SJCRH30 (cell line): ENCODE measurements at regions not wholly inside any gene's neighbourhood (a gene's known extent, or its start where the extent isn't known, plus 50 kb on each side); places are given as distances from the start of the nearest gene placed in this dataset.
"Not testable (repeated sequence)": the region's sequence is repeated elsewhere in the genome, so short reads cannot be mapped to it uniquely, and the experiment has no call there.

Experiments used
- DNase-seq, 2 experiments: peaks; one replicate each; pipeline ENCODE4 v3.0.0-alpha.2; 2015 to 2020
- H3K27ac ChIP-seq: fragments of 250-450 bp; sonication (Bioruptor Pico); 2 replicates; pipeline ENCODE4 v1.5.1; 2020; ENCODE audit warnings: mild to moderate bottlenecking, moderate library complexity
- H3K27me3 ChIP-seq: fragments of 250-450 bp; sonication (Bioruptor Pico); 2 replicates; pipeline ENCODE4 v1.5.1; 2020; ENCODE audit warnings: mild to moderate bottlenecking, moderate library complexity
- H3K36me3 ChIP-seq: fragments of 250-450 bp; sonication (Bioruptor Pico); 2 replicates; pipeline ENCODE4 v1.5.1; 2020; ENCODE audit warnings: mild to moderate bottlenecking, moderate library complexity
- H3K4me1 ChIP-seq: fragments of 250-450 bp; sonication (Bioruptor Pico); 2 replicates; pipeline ENCODE4 v1.5.1; 2020; ENCODE audit warnings: mild to moderate bottlenecking, moderate library complexity
- H3K4me3 ChIP-seq: fragments of 250-450 bp; sonication (Bioruptor Pico); 2 replicates; pipeline ENCODE4 v1.5.1; 2020; ENCODE audit warnings: mild to moderate bottlenecking, moderate library complexity
- H3K9me3 ChIP-seq: fragments of 250-450 bp; sonication (Bioruptor Pico); replicated peaks from 2 replicates; pipeline ENCODE4 v1.5.1; 2020; ENCODE audit warnings: mild to moderate bottlenecking, moderate library complexity

- Histone ChIP-seq H3K36me3 (no peaks in the 10 kb centered on the region), H3K4me3 (no peak overlapping the region), H3K27me3 (no peaks in the 10 kb centered on the region), H3K4me1 (no peaks in the 10 kb centered on the region), H3K27ac (no peak overlapping the region), H3K9me3 (peaks cover 4% of the 10 kb centered on the region; the same call in 1 of the 2 replicates)
- DNase-seq, result no peak
Observed at GRCh38 chr22:22968366-22968765, 80.8 kb downstream of the IGLL5 start.

- not testable (repeated sequence) for DNase-seq, H3K27ac ChIP-seq, H3K36me3 ChIP-seq, H3K4me1 ChIP-seq, H3K9me3 ChIP-seq, H3K27me3 ChIP-seq, H3K4me3 ChIP-seq
Observed at GRCh38 chr22:22972605-22973004, 85.0 kb downstream of the IGLL5 start.

- H3K27me3 ChIP-seq, result no peaks in the 10 kb centered on the region
- H3K4me3 ChIP-seq, result no peak overlapping the region
- H3K9me3 ChIP-seq, result peaks cover 4% of the 10 kb centered on the region; the same call in 1 of the 2 replicates
- H3K4me1 ChIP-seq, result no peaks in the 10 kb centered on the region
- DNase-seq, result no peak
- no peaks in the 10 kb centered on the region for H3K36me3 ChIP-seq
- H3K27ac ChIP-seq, result no peak overlapping the region
Observed at GRCh38 chr22:22973336-22973735, 85.7 kb downstream of the IGLL5 start.

GRCh38 chr22:22974156-22974555 is 86.5 kb downstream of the IGLL5 start:
- Histone ChIP-seq H3K36me3 (no peaks in the 10 kb centered on the region), H3K4me1 (no peaks in the 10 kb centered on the region), H3K27me3 (no peaks in the 10 kb centered on the region), H3K4me3 (no peak overlapping the region), H3K27ac (no peak overlapping the region), H3K9me3 (peaks cover 4% of the 10 kb centered on the region)
- no peak for DNase-seq

- peaks cover 4% of the 10 kb centered on the region for H3K9me3 ChIP-seq
- no peak overlapping the region for H3K4me3 ChIP-seq
- DNase-seq, result no peak
- H3K27ac ChIP-seq, result no peak overlapping the region
- H3K36me3 ChIP-seq, result no peaks in the 10 kb centered on the region
- H3K27me3 ChIP-seq, result no peaks in the 10 kb centered on the region
- no peaks in the 10 kb centered on the region for H3K4me1 ChIP-seq
Observed at GRCh38 chr22:22974795-22975580, 87.4 kb downstream of the IGLL5 start.

- no peak for DNase-seq
- no peak overlapping the region for H3K4me3 ChIP-seq
- H3K4me1 ChIP-seq, result no peaks in the 10 kb centered on the region
- H3K9me3 ChIP-seq, result peaks cover 7% of the 10 kb centered on the region
- no peaks in the 10 kb centered on the region for H3K36me3 ChIP-seq
- no peak overlapping the region for H3K27ac ChIP-seq
- H3K27me3 ChIP-seq, result no peaks in the 10 kb centered on the region
Observed at GRCh38 chr22:22976033-22976922, 88.7 kb downstream of the IGLL5 start.

GRCh38 chr22:22977479-22978200 is 90.0 kb downstream of the IGLL5 start:
- no peak for DNase-seq
- peaks cover 11% of the 10 kb centered on the region for H3K9me3 ChIP-seq
- H3K27me3 ChIP-seq, result no peaks in the 10 kb centered on the region
- H3K4me3 ChIP-seq, result no peak overlapping the region
- no peaks in the 10 kb centered on the region for H3K36me3 ChIP-seq
- H3K27ac ChIP-seq, result no peak overlapping the region
- no peaks in the 10 kb centered on the region for H3K4me1 ChIP-seq

- no peak for DNase-seq
- Histone ChIP-seq H3K27me3 (no peaks in the 10 kb centered on the region), H3K9me3 (peaks cover 16% of the 10 kb centered on the region), H3K4me3 (no peak overlapping the region), H3K4me1 (no peaks in the 10 kb centered on the region), H3K36me3 (no peaks in the 10 kb centered on the region; the same call in 1 of the 2 replicates), H3K27ac (no peak overlapping the region)
Observed at GRCh38 chr22:22978637-22979036, 91.0 kb downstream of the IGLL5 start.

GRCh38 chr22:22979121-22979724 is 91.1 kb upstream of the GNAZ start:
- DNase-seq, result no peak

GRCh38 chr22:22979954-22980353 is 90.4 kb upstream of the GNAZ start:
- Histone ChIP-seq H3K4me1 (no peaks in the 10 kb centered on the region), H3K4me3 (no peak overlapping the region), H3K9me3 (peaks cover 16% of the 10 kb centered on the region), H3K27ac (no peak overlapping the region), H3K27me3 (no peaks in the 10 kb centered on the region), H3K36me3 (no peaks in the 10 kb centered on the region; the same call in 1 of the 2 replicates)
- no peak for DNase-seq

More at GRCh38 chr22:22979121-22979724, 91.1 kb upstream of the GNAZ start:
- peaks cover 16% of the 10 kb centered on the region for H3K9me3 ChIP-seq
- no peak overlapping the region for H3K27ac ChIP-seq
- H3K36me3 ChIP-seq, result no peaks in the 10 kb centered on the region; the same call in 1 of the 2 replicates
- no peaks in the 10 kb centered on the region for H3K4me1 ChIP-seq
- no peak overlapping the region for H3K4me3 ChIP-seq
- no peaks in the 10 kb centered on the region for H3K27me3 ChIP-seq

GRCh38 chr22:22981670-22982571 is 88.4 kb upstream of the GNAZ start:
- Histone ChIP-seq H3K4me3 (no peak overlapping the region), H3K27ac (no peak overlapping the region), H3K27me3 (no peaks in the 10 kb centered on the region), H3K9me3 (peaks cover 16% of the 10 kb centered on the region), H3K4me1 (no peaks in the 10 kb centered on the region), H3K36me3 (no peaks in the 10 kb centered on the region; the same call in 1 of the 2 replicates)
- DNase-seq, result no peak

GRCh38 chr22:22982616-22983015 is 87.7 kb upstream of the GNAZ start:
- H3K36me3 ChIP-seq, result no peaks in the 10 kb centered on the region; the same call in 1 of the 2 replicates
- no peaks in the 10 kb centered on the region for H3K27me3 ChIP-seq
- H3K4me3 ChIP-seq, result no peak overlapping the region
- no peaks in the 10 kb centered on the region for H3K4me1 ChIP-seq
- DNase-seq, result no peak
- H3K9me3 ChIP-seq, result peaks cover 16% of the 10 kb centered on the region
- no peak overlapping the region for H3K27ac ChIP-seq

- Histone ChIP-seq H3K9me3 (peaks cover 16% of the 10 kb centered on the region), H3K4me1 (no peaks in the 10 kb centered on the region), H3K4me3 (no peak overlapping the region), H3K27me3 (no peaks in the 10 kb centered on the region), H3K36me3 (no peaks in the 10 kb centered on the region; the same call in 1 of the 2 replicates), H3K27ac (no peak overlapping the region)
- no peak for DNase-seq
Observed at GRCh38 chr22:22983123-22983522, 87.2 kb upstream of the GNAZ start.
